GM12878 (cell line): ENCODE measurements at regions not wholly inside any gene's neighbourhood (a gene's known extent, or its start where the extent isn't known, plus 50 kb on each side); places are given as distances from the start of the nearest gene placed in this dataset.

Experiments
- ATAC-seq: fragments of 200-7000 bp; cut with Tn5 transposase; 3 replicates; pipeline ENCODE4 v1.9.1; 2020; ENCODE audit warnings: mild to moderate bottlenecking, moderate library complexity
- BruUV-seq: library from RNA; stranded (reverse); fragments of 400-500 nt; replicated peaks from 2 replicates; lab custom pipeline; 2021; lab: Mats Ljungman, UMichigan
- CTCF ChIA-PET: fragments of 300-600 bp; sonication (Branson Sonifier 250); formaldehyde crosslinking; extraction: SDS; loops from one replicate; lab custom pipeline; 2021; ENCODE audit warnings: inconsistent platforms; lab: Yijun Ruan, JAX
- POLR2A ChIA-PET: fragments of 350-600 bp; formaldehyde crosslinking; extraction: SDS; loops from one replicate; lab custom pipeline; 2021; ENCODE audit warnings: inconsistent platforms; lab: Charles Lee
- RAD21 ChIA-PET: fragments of 300-600 bp; sonication (Branson Sonifier 250); formaldehyde crosslinking; loops from one replicate; lab custom pipeline; 2023; ENCODE audit warnings: antibody characterized with exemption; ENCODE audit not compliant: unreplicated experiment; lab: Charles Lee
- SMC1A ChIA-PET: fragments of 300-600 bp; sonication (Branson Sonifier 250); formaldehyde crosslinking; loops from one replicate; lab custom pipeline; 2023; ENCODE audit not compliant: unreplicated experiment, uncharacterized antibody; lab: Charles Lee
- DNase-seq: peaks from one replicate; pipeline ENCODE4 v3.0.0-alpha.2; 2011; ENCODE audit warnings: low read depth, low spot score
- FAIRE-seq: peaks from 3 replicates; lab custom pipeline; 2011; peaks lifted over from hg19 to GRCh38; lab: Jason Lieb, UNC
- H2AFZ ChIP-seq: 2 replicates; pipeline ENCODE4 v1.6.0; 2011; ENCODE audit warnings: low read depth, low read length, control low read depth; ENCODE audit not compliant: control insufficient read depth
- H3K27ac ChIP-seq: 2 replicates; pipeline ENCODE4 v1.5.1; 2011; ENCODE audit warnings: control low read depth; ENCODE audit not compliant: control insufficient read depth, insufficient read depth
- H3K27me3 ChIP-seq, 2 experiments: replicated peaks in 1 of 2; 2 replicates each; pipeline versions ENCODE4 v1.6.0 to v1.6.1; 2011; ENCODE audit warnings: low read length in 1 of 2; ENCODE audit not compliant: control insufficient read depth in 2 of 2, insufficient read depth in 2 of 2
- H3K36me3 ChIP-seq, 2 experiments: 2 replicates each; pipeline ENCODE4 v1.5.1; 2011; ENCODE audit warnings: low read length in 1 of 2; ENCODE audit not compliant: control insufficient read depth in 2 of 2, insufficient read depth in 2 of 2
- H3K4me1 ChIP-seq: 2 replicates; pipeline ENCODE4 v1.6.1; 2011; ENCODE audit warnings: mild to moderate bottlenecking, low read length, moderate library complexity, mixed read lengths; ENCODE audit not compliant: control insufficient read depth, insufficient read depth
- H3K4me2 ChIP-seq: 2 replicates; pipeline ENCODE4 v1.6.0; 2011; ENCODE audit warnings: control low read depth; ENCODE audit not compliant: control insufficient read depth, insufficient read depth
- H3K4me3 ChIP-seq: fragments of 200-600 bp; sonication (generic); 2 replicates; pipeline ENCODE4 v1.5.1; 2016
- H3K79me2 ChIP-seq: 2 replicates; pipeline ENCODE4 v1.6.0; 2011; ENCODE audit warnings: low read length; ENCODE audit not compliant: control insufficient read depth, insufficient read depth
- H3K9ac ChIP-seq: 2 replicates; pipeline ENCODE4 v1.8.0; 2011; ENCODE audit warnings: low read length, control low read depth, mixed read lengths; ENCODE audit not compliant: control insufficient read depth, insufficient read depth
- H3K9me3 ChIP-seq: replicated peaks from 3 replicates; pipeline ENCODE4 v1.5.1; 2011; ENCODE audit warnings: mild to moderate bottlenecking, low read length; ENCODE audit not compliant: control insufficient read depth, insufficient read depth
- H4K20me1 ChIP-seq: 2 replicates; pipeline ENCODE4 v1.6.0; 2011; ENCODE audit not compliant: control insufficient read depth, insufficient read depth
- CBFB ChIP-seq: IDR thresholded peaks from 2 replicates; pipeline ENCODE4 v1.6.1; 2016; ENCODE audit warnings: antibody characterized with exemption, low read depth
- CBX3 ChIP-seq: fragments of 200-600 bp; sonication (generic); IDR thresholded peaks from 2 replicates; pipeline ENCODE4 v1.6.1; 2016; ENCODE audit warnings: low read depth, borderline replicate concordance
- EED ChIP-seq: sonication (generic); IDR thresholded peaks from 2 replicates; pipeline ENCODE4 v1.6.1; 2016; ENCODE audit warnings: antibody characterized with exemption, low read depth
- EGR1 ChIP-seq, 2 experiments: IDR thresholded peaks; 1 replicate in 1 of 2; 2 replicates in 1 of 2; pipeline ENCODE4 v1.6.1; 2011 to 2012; ENCODE audit warnings: low read depth in 2 of 2, low read length in 2 of 2, borderline replicate concordance in 1 of 2, mild to moderate bottlenecking in 1 of 2, moderate library complexity in 1 of 2
- IRF4 ChIP-seq: IDR thresholded peaks from 2 replicates; pipeline ENCODE4 v1.6.1; 2011; ENCODE audit warnings: low read depth, low read length
- KLF5 ChIP-seq: fragments of 450-650 bp; IDR thresholded peaks from 2 replicates; pipeline ENCODE4 v1.6.1; 2014; ENCODE audit warnings: mild to moderate bottlenecking; ENCODE audit not compliant: partially characterized antibody
- MTA3 ChIP-seq: IDR thresholded peaks from 2 replicates; pipeline ENCODE4 v1.6.1; 2012; ENCODE audit warnings: low read length, inconsistent platforms, borderline replicate concordance
- NFYB ChIP-seq: IDR thresholded peaks from 2 replicates; pipeline ENCODE4 v1.6.1; 2011; ENCODE audit warnings: low read depth, mild to moderate bottlenecking, low read length, improper control_type of control experiment, moderate library complexity; ENCODE audit not compliant: insufficient read depth
- NR2F1 ChIP-seq: fragments of 450-650 bp; conservative IDR thresholded peaks from 2 replicates; pipeline ENCODE4 v1.6.1; 2017; ENCODE audit warnings: mild to moderate bottlenecking
- PAX5 ChIP-seq: IDR thresholded peaks from 2 replicates; pipeline ENCODE4 v1.6.1; 2011; ENCODE audit warnings: low read depth, low read length, borderline replicate concordance
- RAD51 ChIP-seq: fragments of 450-650 bp; IDR thresholded peaks from 2 replicates; pipeline ENCODE4 v1.6.1; 2016; ENCODE audit warnings: moderate library complexity, mild to moderate bottlenecking, inconsistent platforms
- SIX5 ChIP-seq: IDR thresholded peaks from 2 replicates; pipeline ENCODE4 v1.6.1; 2011; ENCODE audit warnings: mild to moderate bottlenecking, low read depth, low read length, moderate library complexity; ENCODE audit not compliant: severe bottlenecking
- STAT1 ChIP-seq: fragments of 450-650 bp; conservative IDR thresholded peaks from 2 replicates; pipeline ENCODE4 v1.6.1; 2014; ENCODE audit warnings: antibody characterized with exemption, mild to moderate bottlenecking
- ZBTB40 ChIP-seq: fragments of 450-650 bp; IDR thresholded peaks from 2 replicates; pipeline ENCODE4 v1.6.1; 2016; ENCODE audit warnings: mild to moderate bottlenecking, moderate library complexity, borderline replicate concordance
- ZNF24 ChIP-seq: fragments of 450-650 bp; IDR thresholded peaks from 2 replicates; pipeline ENCODE4 v1.6.1; 2017; ENCODE audit warnings: antibody characterized with exemption, mild to moderate bottlenecking
- ZNF687 ChIP-seq: fragments of 450-650 bp; IDR thresholded peaks from 2 replicates; pipeline ENCODE4 v1.6.1; 2017; ENCODE audit warnings: mild to moderate bottlenecking, moderate library complexity
- in situ Hi-C: fragments of 300-500 bp; cut with MboI; formaldehyde crosslinking; loops from 9 replicates; pipeline ENCODE4 v1.14.3; 2018; ENCODE audit warnings: mixed read lengths
- intact Hi-C: fragments of 100-400 bp; cut with micrococcal nuclease; formaldehyde crosslinking; loops from one replicate; pipeline ENCODE4 v1.14.2; 2022; ENCODE audit not compliant: unreplicated experiment
- TF ChIP-seq, protein P1 (sequence below): fragments of 450-650 bp; IDR thresholded peaks from 2 replicates; pipeline ENCODE4 v1.6.1; 2017; ENCODE audit warnings: mild to moderate bottlenecking

- no peak for TF ChIP-seq NFYB
- TF ChIP-seq CBX3: no peak
- TF ChIP-seq IRF4: no peak
- TF ChIP-seq EED: no peak
- TF ChIP-seq KLF5: no peak
- TF ChIP-seq MTA3: no peak
- TF ChIP-seq, all 136 proteins: peak for 0
These were observed 75.2 kb upstream of the EXOC1L start (continued) for GRCh38 chr4:55744369-55744768.

DNA sequence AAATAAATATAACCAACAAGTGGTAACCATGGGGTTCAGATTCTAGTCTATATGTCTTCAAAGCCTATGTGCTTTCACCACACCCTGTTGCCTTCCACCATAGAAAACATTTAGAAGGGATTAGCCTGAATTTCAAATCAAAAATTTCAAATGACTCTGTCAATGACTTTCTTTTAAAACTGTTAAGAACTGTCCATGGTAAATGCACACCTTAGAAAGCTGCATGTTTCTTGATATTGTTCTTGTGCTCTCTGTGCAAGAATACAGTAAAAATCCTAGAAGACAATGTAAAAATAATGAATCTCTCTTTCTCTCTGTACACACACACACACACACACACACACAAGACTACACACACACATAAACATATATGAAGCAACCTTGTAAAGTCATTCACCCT lies 74.6 kb upstream of the EXOC1L start:
- intact Hi-C loops (no loop called here), in situ Hi-C loops (no loop called here)
- no peak overlapping the region for H3K4me2 ChIP-seq
- H3K9ac ChIP-seq: no peak overlapping the region
- H3K27ac ChIP-seq: no peak overlapping the region
- ChIA-PET CTCF (no interaction called here), RAD21 (no interaction called here), SMC1A (no interaction called here), POLR2A (no interaction called here)
- H4K20me1 ChIP-seq: no peaks in the 10 kb centered on the region
- no peaks in the 10 kb centered on the region for H3K4me1 ChIP-seq
- H3K27me3 ChIP-seq: no peaks in the 10 kb centered on the region; a peak in 1 of 4 replicates
- H3K9me3 ChIP-seq: no peaks in the 10 kb centered on the region
- H3K4me3 ChIP-seq: no peak overlapping the region
- H3K36me3 ChIP-seq: no peaks in the 10 kb centered on the region
- H3K79me2 ChIP-seq: no peaks in the 10 kb centered on the region
- FAIRE-seq: no peak
- H2AFZ ChIP-seq: no peak overlapping the region
- no peak for ATAC-seq
- no TSS peak for BruUV-seq
- no peak for DNase-seq
- TF ChIP-seq NR2F1 (no peak), CBFB (no peak), PAX5 (no peak), EGR1 (IDR thresholded peaks at IDR 0.05; ENCODE audit: borderline replicate concordance in 1 of 2, low read depth in 2 of 2, low read length in 2 of 2) (no peak), ZNF687 (no peak), ZNF24 (no peak), ZBTB40 (no peak), RAD51 (no peak), SIX5 (no peak), STAT1 (no peak)
- TF ChIP-seq, protein P1, sequence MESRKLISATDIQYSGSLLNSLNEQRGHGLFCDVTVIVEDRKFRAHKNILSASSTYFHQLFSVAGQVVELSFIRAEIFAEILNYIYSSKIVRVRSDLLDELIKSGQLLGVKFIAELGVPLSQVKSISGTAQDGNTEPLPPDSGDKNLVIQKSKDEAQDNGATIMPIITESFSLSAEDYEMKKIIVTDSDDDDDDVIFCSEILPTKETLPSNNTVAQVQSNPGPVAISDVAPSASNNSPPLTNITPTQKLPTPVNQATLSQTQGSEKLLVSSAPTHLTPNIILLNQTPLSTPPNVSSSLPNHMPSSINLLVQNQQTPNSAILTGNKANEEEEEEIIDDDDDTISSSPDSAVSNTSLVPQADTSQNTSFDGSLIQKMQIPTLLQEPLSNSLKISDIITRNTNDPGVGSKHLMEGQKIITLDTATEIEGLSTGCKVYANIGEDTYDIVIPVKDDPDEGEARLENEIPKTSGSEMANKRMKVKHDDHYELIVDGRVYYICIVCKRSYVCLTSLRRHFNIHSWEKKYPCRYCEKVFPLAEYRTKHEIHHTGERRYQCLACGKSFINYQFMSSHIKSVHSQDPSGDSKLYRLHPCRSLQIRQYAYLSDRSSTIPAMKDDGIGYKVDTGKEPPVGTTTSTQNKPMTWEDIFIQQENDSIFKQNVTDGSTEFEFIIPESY: no peak
